IPS-18a (cell line): ENCODE measurements at regions not wholly inside any gene's neighbourhood (a gene's known extent, or its start where the extent isn't known, plus 50 kb on each side); places are given as distances from the start of the nearest gene placed in this dataset.
"Not testable (repeated sequence)": the region's sequence is repeated elsewhere in the genome, so short reads cannot be mapped to it uniquely, and the experiment has no call there.

ENCODE experiments used
- H3K27ac ChIP-seq: one replicate; pipeline ENCODE4 v1.5.1; 2013; ENCODE audit warnings: low read length
- H3K27me3 ChIP-seq: one replicate; pipeline ENCODE4 v1.6.1; 2013; ENCODE audit warnings: mild to moderate bottlenecking, low read length; ENCODE audit not compliant: control insufficient read depth, insufficient read depth
- H3K36me3 ChIP-seq: one replicate; pipeline ENCODE4 v1.6.1; 2013; ENCODE audit warnings: low read depth, low read length; ENCODE audit not compliant: control insufficient read depth
- H3K4me1 ChIP-seq: one replicate; pipeline ENCODE4 v1.6.1; 2013; ENCODE audit warnings: low read depth, low read length; ENCODE audit not compliant: control insufficient read depth
- H3K4me3 ChIP-seq: one replicate; pipeline ENCODE4 v1.5.1; 2013; ENCODE audit warnings: low read length
- H3K9ac ChIP-seq: one replicate; pipeline ENCODE4 v1.6.1; 2013; ENCODE audit warnings: mild to moderate bottlenecking, low read length, moderate library complexity
- H3K9me3 ChIP-seq: one replicate; pipeline ENCODE4 v1.6.1; 2013; ENCODE audit warnings: low read depth, low read length; ENCODE audit not compliant: control insufficient read depth

GRCh38 chr12:17301544-17301943 is 695.6 kb upstream of the LMO3 start:
- Histone ChIP-seq H3K9ac (no peak overlapping the region), H3K4me1 (no peaks in the 10 kb centered on the region), H3K9me3 (peaks cover 2% of the 10 kb centered on the region), H3K4me3 (no peak overlapping the region), H3K27me3 (no peaks in the 10 kb centered on the region), H3K27ac (no peak overlapping the region), H3K36me3 (no peaks in the 10 kb centered on the region)

- no peaks in the 10 kb centered on the region for H3K4me1 ChIP-seq
- H3K27me3 ChIP-seq = no peaks in the 10 kb centered on the region
- H3K9ac ChIP-seq = no peak overlapping the region
- no peaks in the 10 kb centered on the region for H3K9me3 ChIP-seq
- no peak overlapping the region for H3K27ac ChIP-seq
- H3K4me3 ChIP-seq = no peak overlapping the region
- H3K36me3 ChIP-seq = no peaks in the 10 kb centered on the region
These were observed 690.9 kb upstream of the LMO3 start for GRCh38 chr12:17296882-17297281.

- Histone ChIP-seq H3K9ac (no peak overlapping the region), H3K27ac (no peak overlapping the region), H3K4me1 (no peaks in the 10 kb centered on the region), H3K9me3 (peaks cover 5% of the 10 kb centered on the region), H3K4me3 (no peak overlapping the region), H3K27me3 (no peaks in the 10 kb centered on the region), H3K36me3 (no peaks in the 10 kb centered on the region)
These were observed 680.9 kb upstream of the LMO3 start for GRCh38 chr12:17286874-17287273.

GRCh38 chr12:17284873-17285272 is 678.9 kb upstream of the LMO3 start:
- H3K36me3 ChIP-seq = no peaks in the 10 kb centered on the region
- no peak overlapping the region for H3K9ac ChIP-seq
- H3K27ac ChIP-seq = no peak overlapping the region
- no peaks in the 10 kb centered on the region for H3K27me3 ChIP-seq
- H3K9me3 ChIP-seq = peaks cover 5% of the 10 kb centered on the region
- H3K4me3 ChIP-seq = no peak overlapping the region
- H3K4me1 ChIP-seq = no peaks in the 10 kb centered on the region

- H3K9me3 ChIP-seq = peaks cover 5% of the 10 kb centered on the region
- H3K27me3 ChIP-seq = no peaks in the 10 kb centered on the region
- no peak overlapping the region for H3K9ac ChIP-seq
- H3K4me1 ChIP-seq = no peaks in the 10 kb centered on the region
- H3K27ac ChIP-seq = no peak overlapping the region
- H3K4me3 ChIP-seq = no peak overlapping the region
- no peaks in the 10 kb centered on the region for H3K36me3 ChIP-seq
These were observed 677.6 kb upstream of the LMO3 start for GRCh38 chr12:17283563-17283962.

- H3K27ac ChIP-seq, H3K4me1 ChIP-seq, H3K9me3 ChIP-seq, H3K4me3 ChIP-seq, H3K9ac ChIP-seq, H3K27me3 ChIP-seq, H3K36me3 ChIP-seq: not testable (repeated sequence)
These were observed 676.2 kb upstream of the LMO3 start for GRCh38 chr12:17282169-17282568.

- Histone ChIP-seq H3K27ac (no peak overlapping the region), H3K4me1 (no peaks in the 10 kb centered on the region), H3K27me3 (no peaks in the 10 kb centered on the region), H3K4me3 (no peak overlapping the region), H3K36me3 (no peaks in the 10 kb centered on the region), H3K9ac (no peak overlapping the region), H3K9me3 (no peaks in the 10 kb centered on the region)
These were observed 673.0 kb upstream of the LMO3 start for GRCh38 chr12:17278946-17279345.

GRCh38 chr12:17276196-17276595 is 670.2 kb upstream of the LMO3 start:
- H3K36me3 ChIP-seq = no peaks in the 10 kb centered on the region
- H3K9me3 ChIP-seq = no peaks in the 10 kb centered on the region
- no peak overlapping the region for H3K27ac ChIP-seq
- no peaks in the 10 kb centered on the region for H3K27me3 ChIP-seq
- no peaks in the 10 kb centered on the region for H3K4me1 ChIP-seq
- H3K4me3 ChIP-seq = no peak overlapping the region
- H3K9ac ChIP-seq = no peak overlapping the region

- H3K4me3 ChIP-seq = no peak overlapping the region
- H3K27me3 ChIP-seq = no peaks in the 10 kb centered on the region
- no peak overlapping the region for H3K9ac ChIP-seq
- no peaks in the 10 kb centered on the region for H3K36me3 ChIP-seq
- H3K9me3 ChIP-seq = no peaks in the 10 kb centered on the region
- no peaks in the 10 kb centered on the region for H3K4me1 ChIP-seq
- no peak overlapping the region for H3K27ac ChIP-seq
These were observed 660.9 kb upstream of the LMO3 start for GRCh38 chr12:17266856-17267255.

- Histone ChIP-seq H3K27me3 (no peaks in the 10 kb centered on the region), H3K9ac (no peak overlapping the region), H3K36me3 (no peaks in the 10 kb centered on the region), H3K9me3 (no peaks in the 10 kb centered on the region), H3K27ac (no peak overlapping the region), H3K4me3 (no peak overlapping the region), H3K4me1 (no peaks in the 10 kb centered on the region)
These were observed 658.6 kb upstream of the LMO3 start for GRCh38 chr12:17264603-17265002.

GRCh38 chr12:17239874-17240273 is 633.9 kb upstream of the LMO3 start:
- Histone ChIP-seq H3K27me3 (no peaks in the 10 kb centered on the region), H3K27ac (no peak overlapping the region), H3K9me3 (no peaks in the 10 kb centered on the region), H3K9ac (no peak overlapping the region), H3K4me3 (no peak overlapping the region), H3K36me3 (no peaks in the 10 kb centered on the region), H3K4me1 (peaks cover 4% of the 10 kb centered on the region)

- H3K27me3 ChIP-seq = no peaks in the 10 kb centered on the region
- no peak overlapping the region for H3K9ac ChIP-seq
- H3K27ac ChIP-seq = no peak overlapping the region
- H3K4me1 ChIP-seq = peaks cover 4% of the 10 kb centered on the region
- H3K4me3 ChIP-seq = no peak overlapping the region
- H3K36me3 ChIP-seq = no peaks in the 10 kb centered on the region
- no peaks in the 10 kb centered on the region for H3K9me3 ChIP-seq
These were observed 630.0 kb upstream of the LMO3 start for GRCh38 chr12:17235996-17236395.
